ENCODE measurements at regions not wholly inside any gene's neighbourhood (a gene's known extent, or its start where the extent isn't known, plus 50 kb on each side); places are given as distances from the start of the nearest gene placed in this dataset.

DNA sequence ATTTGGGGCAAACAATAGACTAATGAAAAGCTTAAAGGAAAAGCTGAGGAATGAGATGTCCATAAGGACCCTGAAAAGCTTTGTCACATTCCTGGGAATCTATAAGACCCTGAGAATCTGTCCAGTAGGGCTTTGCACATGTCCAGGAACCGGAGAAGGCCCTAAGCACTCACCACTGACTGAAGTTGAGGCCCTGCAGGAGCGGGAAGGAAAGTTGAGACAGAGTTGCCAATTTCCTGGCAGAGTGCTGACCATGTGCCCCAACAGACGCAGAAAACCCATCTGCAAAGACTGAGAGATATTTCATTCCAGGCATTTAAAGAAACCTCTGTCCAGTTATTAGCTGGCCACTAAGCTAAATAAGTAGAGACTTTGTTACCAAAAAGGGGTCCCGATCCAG lies 890.5 kb downstream of the UQCRFS1 start:
- DNase-seq (ENCODE audit: low spot score): no peak
- Histone ChIP-seq H3K27me3 (replicated peaks; ENCODE audit: insufficient read depth, low read depth, low read length, poor library complexity) (no peaks in the 10 kb centered on the region), H3K36me3 (ENCODE audit: insufficient read depth, low read length, poor library complexity, severe bottlenecking) (no peaks in the 10 kb centered on the region), H3K4me1 (ENCODE audit: insufficient read depth, low read length, poor library complexity, severe bottlenecking) (no peaks in the 10 kb centered on the region), H3K9me3 (ENCODE audit: low read depth, low read length, poor library complexity, severe bottlenecking) (no peaks in the 10 kb centered on the region), H3K27ac (ENCODE audit: low read depth, low read length, poor library complexity, severe bottlenecking) (no peak overlapping the region), H3K4me3 (ENCODE audit: low read depth, low read length, poor library complexity, severe bottlenecking) (no peak overlapping the region)
- no peak for TF ChIP-seq EZH2 (IDR thresholded peaks at IDR 0.05; ENCODE audit: borderline replicate concordance, low read depth, low read length, poor library complexity, severe bottlenecking)
- TF ChIP-seq, protein P1, sequence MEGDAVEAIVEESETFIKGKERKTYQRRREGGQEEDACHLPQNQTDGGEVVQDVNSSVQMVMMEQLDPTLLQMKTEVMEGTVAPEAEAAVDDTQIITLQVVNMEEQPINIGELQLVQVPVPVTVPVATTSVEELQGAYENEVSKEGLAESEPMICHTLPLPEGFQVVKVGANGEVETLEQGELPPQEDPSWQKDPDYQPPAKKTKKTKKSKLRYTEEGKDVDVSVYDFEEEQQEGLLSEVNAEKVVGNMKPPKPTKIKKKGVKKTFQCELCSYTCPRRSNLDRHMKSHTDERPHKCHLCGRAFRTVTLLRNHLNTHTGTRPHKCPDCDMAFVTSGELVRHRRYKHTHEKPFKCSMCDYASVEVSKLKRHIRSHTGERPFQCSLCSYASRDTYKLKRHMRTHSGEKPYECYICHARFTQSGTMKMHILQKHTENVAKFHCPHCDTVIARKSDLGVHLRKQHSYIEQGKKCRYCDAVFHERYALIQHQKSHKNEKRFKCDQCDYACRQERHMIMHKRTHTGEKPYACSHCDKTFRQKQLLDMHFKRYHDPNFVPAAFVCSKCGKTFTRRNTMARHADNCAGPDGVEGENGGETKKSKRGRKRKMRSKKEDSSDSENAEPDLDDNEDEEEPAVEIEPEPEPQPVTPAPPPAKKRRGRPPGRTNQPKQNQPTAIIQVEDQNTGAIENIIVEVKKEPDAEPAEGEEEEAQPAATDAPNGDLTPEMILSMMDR (conservative IDR thresholded peaks at IDR 0.05; ENCODE audit: low read depth, low read length): no peak
- intact Hi-C loops (cut with micrococcal nuclease; ENCODE audit: unreplicated experiment): no loop called here
- CTCF ChIA-PET: no interaction called here
- no TSS peak for BruUV-seq (replicated peaks)
- POLR2A ChIA-PET (ENCODE audit: low non-redundant PET): interaction anchor here (0.7 kb wide), 1 partner anchor 12 kb away, joined by 3 read pairs; no protein-coding TSS in a partner anchor

DNA sequence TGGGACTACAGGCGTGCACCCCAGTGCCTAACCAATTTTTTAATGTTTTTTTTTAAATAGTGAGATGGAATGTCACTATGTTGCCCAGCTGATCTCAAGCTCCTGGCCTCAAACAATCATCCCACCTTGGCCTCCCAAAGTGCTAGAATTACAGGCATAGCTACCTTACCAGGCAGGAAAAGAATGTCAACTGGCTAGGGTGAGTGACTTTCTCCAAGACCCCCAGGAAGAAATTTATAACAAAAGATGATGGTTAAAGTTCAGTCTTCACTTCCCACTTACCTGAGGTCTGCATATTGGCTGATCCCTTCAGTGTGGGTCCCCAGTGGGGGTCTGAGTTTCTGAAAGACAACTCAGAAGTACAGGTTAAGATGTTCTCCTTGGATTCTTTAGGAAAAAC lies 893.0 kb downstream of the UQCRFS1 start:
- Histone ChIP-seq H3K4me1 (ENCODE audit: insufficient read depth, low read length, poor library complexity, severe bottlenecking) (no peaks in the 10 kb centered on the region), H3K36me3 (ENCODE audit: insufficient read depth, low read length, poor library complexity, severe bottlenecking) (no peaks in the 10 kb centered on the region), H3K4me3 (ENCODE audit: low read depth, low read length, poor library complexity, severe bottlenecking) (no peak overlapping the region), H3K27me3 (replicated peaks; ENCODE audit: insufficient read depth, low read depth, low read length, poor library complexity) (no peaks in the 10 kb centered on the region), H3K9me3 (ENCODE audit: low read depth, low read length, poor library complexity, severe bottlenecking) (no peaks in the 10 kb centered on the region), H3K27ac (ENCODE audit: low read depth, low read length, poor library complexity, severe bottlenecking) (no peak overlapping the region)
- POLR2A ChIA-PET (ENCODE audit: low non-redundant PET): no interaction called here
- DNase-seq (ENCODE audit: low spot score): no peak
- TF ChIP-seq EZH2 (IDR thresholded peaks at IDR 0.05; ENCODE audit: borderline replicate concordance, low read depth, low read length, poor library complexity, severe bottlenecking): no peak
- CTCF ChIA-PET: no interaction called here
- BruUV-seq (replicated peaks): no TSS peak
- intact Hi-C loops (cut with micrococcal nuclease; ENCODE audit: unreplicated experiment): no loop called here

DNA sequence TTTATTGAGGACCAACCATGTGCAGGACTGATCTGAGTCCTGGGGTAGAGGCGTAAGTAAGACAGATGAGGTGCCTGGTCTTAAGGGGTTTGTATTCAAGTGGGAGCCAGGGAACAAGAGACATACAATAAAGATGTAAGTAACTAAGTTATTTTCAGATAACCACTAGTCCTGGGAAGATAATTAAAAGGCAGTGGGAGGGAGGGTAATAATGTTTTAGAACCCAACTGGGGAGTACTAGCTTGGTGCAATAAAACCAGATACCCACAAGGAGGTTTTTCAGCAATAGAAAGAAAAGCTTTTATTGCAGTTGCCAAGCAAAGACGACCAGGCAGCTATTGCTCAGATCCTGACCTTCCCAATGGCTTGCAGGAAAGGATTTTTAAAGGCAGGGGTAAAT lies 893.7 kb downstream of the UQCRFS1 start:
- ChIA-PET CTCF (no interaction called here), POLR2A (ENCODE audit: low non-redundant PET) (no interaction called here)
- no peak overlapping the region for H3K4me3 ChIP-seq (ENCODE audit: low read depth, low read length, poor library complexity, severe bottlenecking)

More for the DNA sequence above, 893.7 kb downstream of the UQCRFS1 start:
- DNase-seq (ENCODE audit: low spot score): no peak
- Histone ChIP-seq H3K36me3 (ENCODE audit: insufficient read depth, low read length, poor library complexity, severe bottlenecking) (no peaks in the 10 kb centered on the region), H3K27ac (ENCODE audit: low read depth, low read length, poor library complexity, severe bottlenecking) (no peak overlapping the region), H3K9me3 (ENCODE audit: low read depth, low read length, poor library complexity, severe bottlenecking) (no peaks in the 10 kb centered on the region), H3K4me1 (ENCODE audit: insufficient read depth, low read length, poor library complexity, severe bottlenecking) (no peaks in the 10 kb centered on the region), H3K27me3 (replicated peaks; ENCODE audit: insufficient read depth, low read depth, low read length, poor library complexity) (no peaks in the 10 kb centered on the region)
- no TSS peak for BruUV-seq (replicated peaks)
- TF ChIP-seq, protein P1 (conservative IDR thresholded peaks at IDR 0.05; ENCODE audit: low read depth, low read length): no peak
- TF ChIP-seq EZH2 (IDR thresholded peaks at IDR 0.05; ENCODE audit: borderline replicate concordance, low read depth, low read length, poor library complexity, severe bottlenecking): no peak
- intact Hi-C loops (cut with micrococcal nuclease; ENCODE audit: unreplicated experiment): no loop called here
